Activated CD4-positive, alpha-beta T cell treated with anti-CD3 and anti-CD28 coated beads, Interleukin-2, amount 50 U/mL, for 4 hours (primary cell): ENCODE measurements at regions not wholly inside any gene's neighbourhood (a gene's known extent, or its start where the extent isn't known, plus 50 kb on each side); places are given as distances from the start of the nearest gene placed in this dataset.

Experiments
- DNase-seq, 2 experiments: peaks; one replicate each; pipeline ENCODE4 v3.0.0-alpha.2; 2020

DNA sequence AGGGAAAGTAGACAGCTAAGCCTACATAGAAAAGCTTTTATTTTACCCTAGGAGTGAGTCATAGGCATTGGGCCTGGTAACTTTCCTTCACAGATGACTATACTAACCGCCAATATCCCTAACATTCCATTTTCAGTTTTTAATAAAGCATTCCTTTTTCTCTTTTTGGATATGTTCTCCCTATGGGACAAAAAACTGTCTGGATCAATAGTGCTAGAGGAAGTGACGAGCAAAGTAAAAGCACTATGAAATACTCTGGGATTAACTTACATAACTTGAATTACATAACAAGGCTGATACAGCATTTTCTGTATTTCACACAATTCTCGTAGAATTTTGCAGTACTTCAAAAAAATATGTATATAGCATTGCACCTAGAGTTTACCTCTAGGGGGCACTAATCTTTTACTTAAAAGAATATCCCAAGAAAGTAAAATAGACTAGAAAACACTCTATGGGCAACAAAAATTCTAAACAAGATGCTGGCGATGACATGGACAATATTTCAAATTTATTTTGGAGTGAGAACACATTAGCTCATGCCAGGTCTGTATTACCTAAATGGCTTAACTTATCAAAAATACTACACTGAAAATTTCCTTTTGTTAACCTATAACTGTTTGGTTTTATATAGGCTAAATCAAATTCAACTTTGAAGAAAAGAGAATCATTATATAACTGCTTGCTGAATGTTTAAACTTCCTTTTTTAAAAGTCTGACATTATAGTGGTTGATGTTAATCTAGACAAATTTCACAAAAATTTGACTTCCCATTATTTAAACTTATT, 66.3 kb upstream of the DST start:
- no peak for DNase-seq

DNA sequence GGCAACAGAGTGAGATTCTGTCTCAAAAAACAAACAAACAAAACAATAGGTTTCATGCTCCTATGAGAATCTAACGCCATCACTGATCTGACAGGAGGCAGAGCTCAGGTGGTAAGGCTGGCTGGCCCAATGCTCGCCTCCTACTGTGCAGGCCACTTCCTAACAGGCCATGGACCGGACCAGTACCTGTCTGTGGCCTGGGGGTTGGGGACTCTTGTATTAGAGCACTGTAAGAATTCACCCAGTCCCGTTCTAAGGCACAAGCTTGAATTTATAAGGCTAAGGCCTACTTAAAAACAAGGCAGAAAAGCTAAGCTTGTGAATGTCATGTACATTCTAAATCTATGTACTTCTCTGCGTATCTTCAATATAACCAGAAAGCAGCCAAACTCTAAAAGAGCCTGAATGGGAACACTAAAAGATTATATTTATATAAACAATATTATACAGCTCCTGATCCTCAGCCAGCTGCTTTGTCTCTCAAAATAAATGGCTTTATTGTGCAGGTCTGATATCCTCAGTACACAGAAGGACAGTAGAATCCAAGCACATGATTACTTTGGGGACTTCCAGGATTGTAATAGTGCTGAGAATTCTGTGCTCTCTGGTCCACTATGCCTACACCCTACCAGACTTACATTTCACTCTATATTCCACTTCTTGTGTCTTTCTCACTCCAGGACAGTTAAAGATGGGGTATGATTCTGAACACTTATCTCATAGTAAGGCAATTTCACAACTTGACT, 64.5 kb upstream of the DST start:
- DNase-seq, result no peak

DNA sequence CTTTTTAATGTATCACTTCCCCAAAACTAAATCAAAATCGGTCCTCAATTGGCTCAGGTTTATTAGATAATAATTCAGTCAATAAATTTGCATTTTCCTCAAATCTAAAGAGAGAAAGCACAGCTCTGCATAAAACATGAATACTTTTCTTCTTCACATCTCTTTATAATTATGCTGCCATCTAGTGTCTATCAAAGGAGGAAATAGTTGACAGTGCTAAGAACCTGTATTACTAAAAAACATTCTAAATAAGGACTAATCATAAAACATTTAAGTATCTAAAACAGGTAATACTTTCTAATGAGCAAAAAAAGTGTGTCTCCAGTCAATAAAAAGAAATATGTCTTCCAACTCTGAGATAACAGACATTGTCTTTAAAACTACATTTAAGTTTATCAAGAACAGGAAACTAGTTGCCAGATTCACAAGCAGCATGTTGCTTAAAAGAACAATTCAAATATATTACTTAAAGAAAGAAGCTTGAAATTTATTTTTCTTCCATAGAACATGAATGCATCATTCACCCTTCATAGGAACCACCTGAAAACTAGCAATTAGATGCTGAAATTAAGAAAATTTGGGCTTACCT, 56.5 kb upstream of the DST start:
- no peak for DNase-seq

DNA sequence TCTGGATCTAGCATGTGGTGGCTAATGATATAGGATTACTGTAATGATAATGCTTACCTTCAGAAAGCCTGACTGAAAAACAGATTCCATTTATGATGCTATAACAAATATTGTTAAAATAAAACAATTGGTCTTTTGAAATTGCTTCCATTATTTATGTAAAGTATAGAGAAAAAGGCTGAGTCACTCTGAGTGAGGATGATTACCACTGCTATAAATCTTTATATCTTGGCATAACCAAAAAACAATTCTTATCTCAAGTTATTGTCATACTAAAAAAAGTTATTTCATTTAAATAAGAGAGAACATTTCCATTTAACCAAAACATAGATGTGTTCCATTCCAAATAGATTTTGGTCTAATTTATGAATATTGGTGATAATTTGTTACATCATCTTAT, 53.0 kb upstream of the DST start:
- no peak for DNase-seq

DNA sequence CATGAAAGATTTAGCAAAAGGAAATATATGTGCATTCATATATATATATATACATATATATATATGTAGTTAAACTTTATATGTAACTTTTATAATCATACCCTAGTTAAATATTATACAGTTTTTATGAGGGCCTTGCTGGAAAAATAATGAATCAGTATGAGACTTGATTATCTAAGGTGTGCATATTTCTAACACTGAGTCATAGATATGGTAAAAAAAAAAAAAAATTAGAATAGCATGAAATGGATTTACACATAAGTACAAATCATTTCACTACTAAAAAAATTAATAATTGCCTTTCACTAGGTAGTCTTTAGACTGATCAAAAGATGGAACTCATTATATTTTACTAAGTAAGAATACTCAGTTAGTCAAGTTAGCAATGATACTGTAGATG, 51.3 kb upstream of the DST start:
- DNase-seq, result no peak

DNA sequence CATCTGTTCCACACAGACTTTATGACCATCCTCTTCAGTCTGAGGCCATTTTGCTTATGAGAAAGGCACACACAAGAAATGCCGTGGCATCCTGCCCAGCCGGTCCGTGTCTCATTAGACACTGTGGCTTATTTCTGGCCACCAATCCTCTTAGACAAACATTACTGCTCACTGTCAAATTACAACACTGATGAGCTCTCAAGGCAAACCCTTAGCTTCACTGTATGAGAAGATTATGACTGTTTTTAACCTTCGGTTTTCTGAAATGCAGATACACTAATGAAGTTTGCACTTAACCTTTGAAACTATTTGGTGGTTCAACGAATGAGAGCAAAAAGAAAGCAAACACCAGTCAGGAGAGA, 50.5 kb upstream of the DST start:
- no peak for DNase-seq

DNA sequence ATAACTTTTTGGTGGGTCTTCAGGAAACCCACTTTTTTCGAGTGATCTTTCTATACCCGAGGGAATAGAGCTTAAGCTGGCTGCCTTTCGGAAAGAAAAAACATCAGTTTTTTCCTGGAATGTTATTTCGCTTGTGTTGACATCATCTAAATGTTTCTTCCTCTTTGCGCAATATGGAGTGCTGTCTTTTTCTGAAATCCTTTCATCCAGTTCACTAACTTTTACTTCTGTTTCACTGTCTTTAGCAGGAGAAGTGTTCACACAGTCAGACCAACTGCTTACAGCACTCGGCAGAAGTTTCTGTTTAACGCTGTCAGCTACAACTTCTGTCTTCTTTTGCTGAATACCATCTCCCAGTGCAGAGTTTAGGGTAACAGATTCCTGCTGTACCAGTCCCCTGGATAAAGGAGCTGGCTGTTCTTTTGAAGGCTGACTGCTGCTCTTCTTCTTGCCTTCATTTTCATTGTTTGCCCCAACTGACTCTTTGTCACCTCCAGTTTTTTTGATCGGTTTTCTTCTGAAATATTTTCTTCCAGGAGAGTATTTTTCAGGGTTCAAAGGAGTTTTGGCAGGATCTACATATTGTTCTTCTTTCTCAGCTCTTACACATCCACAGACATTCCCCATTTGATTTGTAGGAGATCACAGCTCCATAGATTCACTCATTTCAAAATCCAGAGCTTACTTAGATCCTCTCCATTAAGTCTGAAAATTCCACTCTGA, 50.0 kb upstream of the DST start:
- DNase-seq, result no peak
